H1 (cell line): ENCODE measurements at regions not wholly inside any gene's neighbourhood (a gene's known extent, or its start where the extent isn't known, plus 50 kb on each side); places are given as distances from the start of the nearest gene placed in this dataset.

Experiments
- EP300 ChIP-seq, 2 experiments: IDR thresholded peaks; 1 replicate in 1 of 2; 2 replicates in 1 of 2; pipeline ENCODE4 v1.6.1; 2011 to 2012; ENCODE audit warnings: low read depth in 2 of 2, low read length in 2 of 2, mild to moderate bottlenecking in 2 of 2, borderline replicate concordance in 1 of 2, inconsistent platforms in 1 of 2, moderate library complexity in 1 of 2
- JUN ChIP-seq: IDR thresholded peaks from 2 replicates; pipeline ENCODE4 v1.6.1; 2011; ENCODE audit warnings: low read depth, mild to moderate bottlenecking, improper control_type of control experiment, low read length
- KDM5A ChIP-seq: fragments of 200-600 bp; IDR thresholded peaks from 2 replicates; pipeline ENCODE4 v1.7.1; 2012; ENCODE audit warnings: mild to moderate bottlenecking, low read length, inconsistent platforms, mixed read lengths
- POLR2A ChIP-seq, 2 experiments: IDR thresholded peaks; 1 replicate in 1 of 2; 2 replicates in 1 of 2; pipeline ENCODE4 v1.6.1; 2011; ENCODE audit warnings: low read depth in 2 of 2, low read length in 2 of 2, mild to moderate bottlenecking in 2 of 2; ENCODE audit errors: control extremely low read depth in 1 of 2
- SRF ChIP-seq: IDR thresholded peaks from 2 replicates; pipeline ENCODE4 v1.6.1; 2011; ENCODE audit warnings: mild to moderate bottlenecking, low read depth, low read length, moderate library complexity
- SUZ12 ChIP-seq: fragments of 200-600 bp; sonication (generic); IDR thresholded peaks from 2 replicates; pipeline ENCODE4 v1.6.1; 2012; ENCODE audit warnings: mild to moderate bottlenecking, inconsistent platforms, low read length, moderate library complexity, mixed read lengths
- TF ChIP-seq, protein P1 (sequence below), 3 experiments: IDR thresholded peaks; 1 replicate in 2 of 3; 2 replicates in 1 of 3; pipeline versions ENCODE4 v1.5.1 to v1.6.1; 2011; ENCODE audit warnings: low read length in 3 of 3, mild to moderate bottlenecking in 3 of 3, inconsistent platforms in 2 of 3, low read depth in 1 of 3, moderate library complexity in 1 of 3; ENCODE audit not compliant: insufficient read depth in 1 of 3; ENCODE audit errors: control extremely low read depth in 1 of 3

- TF ChIP-seq SUZ12: no peak
- no peak for TF ChIP-seq KDM5A
- TF ChIP-seq EP300 (IDR thresholded peaks at IDR 0.05; ENCODE audit: borderline replicate concordance in 1 of 2, low read depth in 2 of 2, low read length in 2 of 2): no peak
- TF ChIP-seq, protein P1, sequence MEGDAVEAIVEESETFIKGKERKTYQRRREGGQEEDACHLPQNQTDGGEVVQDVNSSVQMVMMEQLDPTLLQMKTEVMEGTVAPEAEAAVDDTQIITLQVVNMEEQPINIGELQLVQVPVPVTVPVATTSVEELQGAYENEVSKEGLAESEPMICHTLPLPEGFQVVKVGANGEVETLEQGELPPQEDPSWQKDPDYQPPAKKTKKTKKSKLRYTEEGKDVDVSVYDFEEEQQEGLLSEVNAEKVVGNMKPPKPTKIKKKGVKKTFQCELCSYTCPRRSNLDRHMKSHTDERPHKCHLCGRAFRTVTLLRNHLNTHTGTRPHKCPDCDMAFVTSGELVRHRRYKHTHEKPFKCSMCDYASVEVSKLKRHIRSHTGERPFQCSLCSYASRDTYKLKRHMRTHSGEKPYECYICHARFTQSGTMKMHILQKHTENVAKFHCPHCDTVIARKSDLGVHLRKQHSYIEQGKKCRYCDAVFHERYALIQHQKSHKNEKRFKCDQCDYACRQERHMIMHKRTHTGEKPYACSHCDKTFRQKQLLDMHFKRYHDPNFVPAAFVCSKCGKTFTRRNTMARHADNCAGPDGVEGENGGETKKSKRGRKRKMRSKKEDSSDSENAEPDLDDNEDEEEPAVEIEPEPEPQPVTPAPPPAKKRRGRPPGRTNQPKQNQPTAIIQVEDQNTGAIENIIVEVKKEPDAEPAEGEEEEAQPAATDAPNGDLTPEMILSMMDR (IDR thresholded peaks at IDR 0.05; ENCODE audit: control extremely low read depth in 1 of 3, insufficient read depth in 1 of 3, low read depth in 1 of 3, low read length in 3 of 3): no peak
- no peak for TF ChIP-seq JUN
- TF ChIP-seq SRF: no peak
- TF ChIP-seq POLR2A (IDR thresholded peaks at IDR 0.05; ENCODE audit: control extremely low read depth in 1 of 2, low read depth in 2 of 2, low read length in 2 of 2): no peak
Observed at GRCh38 chr1:213423605-213424004, 372.6 kb downstream of the RPS6KC1 start.
